ENCODE measurements at regions not wholly inside any gene's neighbourhood (a gene's known extent, or its start where the extent isn't known, plus 50 kb on each side); places are given as distances from the start of the nearest gene placed in this dataset.

DNA sequence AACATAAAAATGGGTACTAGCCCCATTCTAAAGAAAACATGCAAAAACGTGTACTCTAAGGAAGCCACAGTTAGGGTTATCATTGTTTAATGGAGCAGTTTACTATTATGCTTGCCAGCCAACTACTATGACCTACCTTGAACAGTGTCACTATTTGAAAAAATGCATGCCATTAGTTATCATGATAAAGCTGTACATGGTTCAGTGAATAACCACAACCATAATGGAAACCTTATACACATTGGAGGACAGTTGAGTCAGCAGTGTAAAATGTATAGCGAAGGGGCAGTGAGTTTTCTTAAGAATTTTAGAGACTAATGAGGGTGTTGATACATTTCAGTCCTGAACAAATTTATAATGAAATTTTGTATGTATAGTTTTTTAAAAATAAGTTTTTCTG, 381.9 kb downstream of the GRXCR1 start:
- no peak overlapping the region for H3K27ac ChIP-seq (ENCODE audit: insufficient read depth in 1 of 2, low read depth in 1 of 2, low read length in 2 of 2, poor library complexity in 1 of 2, severe bottlenecking in 2 of 2)
- no peaks in the 10 kb centered on the region for H3K9me3 ChIP-seq (ENCODE audit: control extremely low read depth in 1 of 5, control insufficient read depth in 4 of 5, insufficient read depth in 2 of 5, low read depth in 1 of 5, low read length in 4 of 5)
- H3K36me3 ChIP-seq (ENCODE audit: control insufficient read depth in 4 of 4, insufficient read depth in 4 of 4, low read length in 3 of 4): no peaks in the 10 kb centered on the region
- CTCF ChIA-PET: no interaction called here
- POLR2A ChIA-PET: no interaction called here
- H3K4me3 ChIP-seq (ENCODE audit: control insufficient read depth in 1 of 7, extremely low read depth in 1 of 7, insufficient read depth in 4 of 7, low read depth in 2 of 7, low read length in 6 of 7): no peak overlapping the region
- no peaks in the 10 kb centered on the region for H3K27me3 ChIP-seq (replicated peaks in 2 of 5; ENCODE audit: control insufficient read depth in 4 of 5, insufficient read depth in 5 of 5, low read length in 4 of 5)
- H3K4me1 ChIP-seq (ENCODE audit: control extremely low read depth in 1 of 4, control insufficient read depth in 4 of 4, insufficient read depth in 4 of 4, low read length in 3 of 4): peaks cover 0 to 9% (median 2%) of the 10 kb centered on the region in 4 experiments
- no peak for DNase-seq
- 100% methylated on average over 2 of the region's 2 CpGs for WGBS (ENCODE audit: insufficient coverage)

- POLR2A ChIA-PET: no interaction called here
- no peaks in the 10 kb centered on the region for H3K36me3 ChIP-seq (ENCODE audit: control insufficient read depth in 4 of 4, insufficient read depth in 4 of 4, low read length in 3 of 4)
These were observed 383.3 kb downstream of the GRXCR1 start for GRCh38 chr4:43275779-43276178.

GRCh38 chr4:43276321-43276720, 383.8 kb downstream of the GRXCR1 start:
- CTCF ChIA-PET: no interaction called here
- no CpG with 5 or more reads among the region's 1 CpG for WGBS (ENCODE audit: insufficient coverage)
- Histone ChIP-seq H3K36me3 (ENCODE audit: control insufficient read depth in 4 of 4, insufficient read depth in 4 of 4, low read length in 3 of 4) (no peaks in the 10 kb centered on the region), H3K4me1 (ENCODE audit: control extremely low read depth in 1 of 4, control insufficient read depth in 4 of 4, insufficient read depth in 4 of 4, low read length in 3 of 4) (peaks cover 0 to 9% (median 2%) of the 10 kb centered on the region in 4 experiments), H3K27me3 (replicated peaks in 2 of 5; ENCODE audit: control insufficient read depth in 4 of 5, insufficient read depth in 5 of 5, low read length in 4 of 5) (no peaks in the 10 kb centered on the region), H3K27ac (ENCODE audit: insufficient read depth in 1 of 2, low read depth in 1 of 2, low read length in 2 of 2, poor library complexity in 1 of 2, severe bottlenecking in 2 of 2) (no peak overlapping the region), H3K4me3 (ENCODE audit: control insufficient read depth in 1 of 7, extremely low read depth in 1 of 7, insufficient read depth in 4 of 7, low read depth in 2 of 7, low read length in 6 of 7) (no peak overlapping the region), H3K9me3 (ENCODE audit: control extremely low read depth in 1 of 5, control insufficient read depth in 4 of 5, insufficient read depth in 2 of 5, low read depth in 1 of 5, low read length in 4 of 5) (no peaks in the 10 kb centered on the region)
- DNase-seq: peak in 2 of 3 donors; percentile 13 to 19
- POLR2A ChIA-PET: no interaction called here

More at GRCh38 chr4:43275779-43276178, 383.3 kb downstream of the GRXCR1 start:
- CTCF ChIA-PET: no interaction called here
- H3K9me3 ChIP-seq (ENCODE audit: control extremely low read depth in 1 of 5, control insufficient read depth in 4 of 5, insufficient read depth in 2 of 5, low read depth in 1 of 5, low read length in 4 of 5): no peaks in the 10 kb centered on the region
- no peaks in the 10 kb centered on the region for H3K27me3 ChIP-seq (replicated peaks in 2 of 5; ENCODE audit: control insufficient read depth in 4 of 5, insufficient read depth in 5 of 5, low read length in 4 of 5)
- H3K27ac ChIP-seq (ENCODE audit: insufficient read depth in 1 of 2, low read depth in 1 of 2, low read length in 2 of 2, poor library complexity in 1 of 2, severe bottlenecking in 2 of 2): no peak overlapping the region
- H3K4me1 ChIP-seq (ENCODE audit: control extremely low read depth in 1 of 4, control insufficient read depth in 4 of 4, insufficient read depth in 4 of 4, low read length in 3 of 4): peaks cover 0 to 9% (median 2%) of the 10 kb centered on the region in 4 experiments
- H3K4me3 ChIP-seq (ENCODE audit: control insufficient read depth in 1 of 7, extremely low read depth in 1 of 7, insufficient read depth in 4 of 7, low read depth in 2 of 7, low read length in 6 of 7): no peak overlapping the region
- peak in 2 of 3 donors; percentile 4 to 6 for DNase-seq
- WGBS (ENCODE audit: insufficient coverage): no CpG with 5 or more reads among the region's 1 CpG

GRCh38 chr4:43277003-43277402, 384.5 kb downstream of the GRXCR1 start:
- no peaks in the 10 kb centered on the region for H3K36me3 ChIP-seq (ENCODE audit: control insufficient read depth in 4 of 4, insufficient read depth in 4 of 4, low read length in 3 of 4)
- CTCF ChIA-PET: no interaction called here
- no peak overlapping the region for H3K27ac ChIP-seq (ENCODE audit: insufficient read depth in 1 of 2, low read depth in 1 of 2, low read length in 2 of 2, poor library complexity in 1 of 2, severe bottlenecking in 2 of 2)
- H3K4me1 ChIP-seq (ENCODE audit: control extremely low read depth in 1 of 4, control insufficient read depth in 4 of 4, insufficient read depth in 4 of 4, low read length in 3 of 4): peaks cover 0 to 9% (median 2%) of the 10 kb centered on the region in 4 experiments
- H3K27me3 ChIP-seq (replicated peaks in 2 of 5; ENCODE audit: control insufficient read depth in 4 of 5, insufficient read depth in 5 of 5, low read length in 4 of 5): no peaks in the 10 kb centered on the region
- peak in 1 of 3 donors; percentile 5 for DNase-seq
- WGBS (ENCODE audit: insufficient coverage): no CpG with 5 or more reads among the region's 1 CpG
- no peak overlapping the region for H3K4me3 ChIP-seq (ENCODE audit: control insufficient read depth in 1 of 7, extremely low read depth in 1 of 7, insufficient read depth in 4 of 7, low read depth in 2 of 7, low read length in 6 of 7)
- no peaks in the 10 kb centered on the region for H3K9me3 ChIP-seq (ENCODE audit: control extremely low read depth in 1 of 5, control insufficient read depth in 4 of 5, insufficient read depth in 2 of 5, low read depth in 1 of 5, low read length in 4 of 5)
- POLR2A ChIA-PET: no interaction called here

- no peak for DNase-seq
- CTCF ChIA-PET: no interaction called here
- H3K27ac ChIP-seq (ENCODE audit: insufficient read depth in 1 of 2, low read depth in 1 of 2, low read length in 2 of 2, poor library complexity in 1 of 2, severe bottlenecking in 2 of 2): no peak overlapping the region
- H3K4me3 ChIP-seq (ENCODE audit: control insufficient read depth in 1 of 7, extremely low read depth in 1 of 7, insufficient read depth in 4 of 7, low read depth in 2 of 7, low read length in 6 of 7): no peak overlapping the region
- POLR2A ChIA-PET: no interaction called here
- no peaks in the 10 kb centered on the region for H3K36me3 ChIP-seq (ENCODE audit: control insufficient read depth in 4 of 4, insufficient read depth in 4 of 4, low read length in 3 of 4)
- WGBS (ENCODE audit: insufficient coverage): 100% methylated on average over 1 of the region's 1 CpG
- no peaks in the 10 kb centered on the region for H3K27me3 ChIP-seq (replicated peaks in 2 of 5; ENCODE audit: control insufficient read depth in 4 of 5, insufficient read depth in 5 of 5, low read length in 4 of 5)
- no peaks in the 10 kb centered on the region for H3K4me1 ChIP-seq (ENCODE audit: control extremely low read depth in 1 of 4, control insufficient read depth in 4 of 4, insufficient read depth in 4 of 4, low read length in 3 of 4)
- H3K9me3 ChIP-seq (ENCODE audit: control extremely low read depth in 1 of 5, control insufficient read depth in 4 of 5, insufficient read depth in 2 of 5, low read depth in 1 of 5, low read length in 4 of 5): no peaks in the 10 kb centered on the region
These were observed 390.0 kb downstream of the GRXCR1 start for GRCh38 chr4:43282534-43282933.

DNA sequence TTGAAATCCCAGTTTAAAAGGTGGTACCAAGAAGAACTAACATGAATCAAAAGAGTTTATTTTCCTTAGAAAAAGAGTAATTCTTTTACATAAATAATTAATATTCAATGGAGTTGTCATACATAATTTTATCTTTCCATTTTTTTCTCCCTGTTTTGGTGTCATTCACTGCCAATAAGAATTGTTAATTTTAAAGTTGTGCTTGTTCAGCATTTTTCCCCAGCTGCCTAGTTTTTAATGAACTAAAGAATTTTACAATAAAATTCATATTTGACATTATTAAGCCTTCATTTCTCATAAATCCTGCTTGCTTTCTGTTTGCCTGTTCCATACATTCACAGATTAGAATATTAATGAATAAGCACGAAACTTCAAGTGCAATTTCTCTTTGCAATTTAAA, 393.6 kb downstream of the GRXCR1 start:
- CTCF ChIA-PET: no interaction called here
- WGBS (ENCODE audit: insufficient coverage): no CpG with 5 or more reads among the region's 1 CpG

GRCh38 chr4:43296946-43297528, 404.5 kb downstream of the GRXCR1 start:
- H3K36me3 ChIP-seq (ENCODE audit: control insufficient read depth in 4 of 4, insufficient read depth in 4 of 4, low read length in 3 of 4): no peaks in the 10 kb centered on the region
- no peaks in the 10 kb centered on the region for H3K9me3 ChIP-seq (ENCODE audit: control extremely low read depth in 1 of 5, control insufficient read depth in 4 of 5, insufficient read depth in 2 of 5, low read depth in 1 of 5, low read length in 4 of 5)
- POLR2A ChIA-PET: no interaction called here
- no peak overlapping the region for H3K4me3 ChIP-seq (ENCODE audit: control insufficient read depth in 1 of 7, extremely low read depth in 1 of 7, insufficient read depth in 4 of 7, low read depth in 2 of 7, low read length in 6 of 7)
- no peaks in the 10 kb centered on the region for H3K4me1 ChIP-seq (ENCODE audit: control extremely low read depth in 1 of 4, control insufficient read depth in 4 of 4, insufficient read depth in 4 of 4, low read length in 3 of 4)
- H3K27ac ChIP-seq (ENCODE audit: insufficient read depth in 1 of 2, low read depth in 1 of 2, low read length in 2 of 2, poor library complexity in 1 of 2, severe bottlenecking in 2 of 2): no peak overlapping the region
- CTCF ChIA-PET: interaction anchor here (0.6 kb wide), 2 partner anchors 19 to 624 kb away, joined by 3 read pairs; no protein-coding TSS in a partner anchor
- H3K27me3 ChIP-seq (replicated peaks in 2 of 5; ENCODE audit: control insufficient read depth in 4 of 5, insufficient read depth in 5 of 5, low read length in 4 of 5): no peaks in the 10 kb centered on the region
- WGBS (ENCODE audit: insufficient coverage): no CpG with 5 or more reads among the region's 2 CpGs
- no peak for DNase-seq

More for the DNA sequence above, 393.6 kb downstream of the GRXCR1 start:
- no peaks in the 10 kb centered on the region for H3K36me3 ChIP-seq (ENCODE audit: control insufficient read depth in 4 of 4, insufficient read depth in 4 of 4, low read length in 3 of 4)
- H3K4me3 ChIP-seq (ENCODE audit: control insufficient read depth in 1 of 7, extremely low read depth in 1 of 7, insufficient read depth in 4 of 7, low read depth in 2 of 7, low read length in 6 of 7): no peak overlapping the region
- no peak overlapping the region for H3K27ac ChIP-seq (ENCODE audit: insufficient read depth in 1 of 2, low read depth in 1 of 2, low read length in 2 of 2, poor library complexity in 1 of 2, severe bottlenecking in 2 of 2)
- no peaks in the 10 kb centered on the region for H3K4me1 ChIP-seq (ENCODE audit: control extremely low read depth in 1 of 4, control insufficient read depth in 4 of 4, insufficient read depth in 4 of 4, low read length in 3 of 4)
- DNase-seq: no peak
- H3K27me3 ChIP-seq (replicated peaks in 2 of 5; ENCODE audit: control insufficient read depth in 4 of 5, insufficient read depth in 5 of 5, low read length in 4 of 5): no peaks in the 10 kb centered on the region
- no peaks in the 10 kb centered on the region for H3K9me3 ChIP-seq (ENCODE audit: control extremely low read depth in 1 of 5, control insufficient read depth in 4 of 5, insufficient read depth in 2 of 5, low read depth in 1 of 5, low read length in 4 of 5)
- POLR2A ChIA-PET: no interaction called here
